ENCODE measurements at regions not wholly inside any gene's neighbourhood (a gene's known extent, or its start where the extent isn't known, plus 50 kb on each side); places are given as distances from the start of the nearest gene placed in this dataset.

- no peak overlapping the region for H3K27ac ChIP-seq
- TF ChIP-seq, protein P1, sequence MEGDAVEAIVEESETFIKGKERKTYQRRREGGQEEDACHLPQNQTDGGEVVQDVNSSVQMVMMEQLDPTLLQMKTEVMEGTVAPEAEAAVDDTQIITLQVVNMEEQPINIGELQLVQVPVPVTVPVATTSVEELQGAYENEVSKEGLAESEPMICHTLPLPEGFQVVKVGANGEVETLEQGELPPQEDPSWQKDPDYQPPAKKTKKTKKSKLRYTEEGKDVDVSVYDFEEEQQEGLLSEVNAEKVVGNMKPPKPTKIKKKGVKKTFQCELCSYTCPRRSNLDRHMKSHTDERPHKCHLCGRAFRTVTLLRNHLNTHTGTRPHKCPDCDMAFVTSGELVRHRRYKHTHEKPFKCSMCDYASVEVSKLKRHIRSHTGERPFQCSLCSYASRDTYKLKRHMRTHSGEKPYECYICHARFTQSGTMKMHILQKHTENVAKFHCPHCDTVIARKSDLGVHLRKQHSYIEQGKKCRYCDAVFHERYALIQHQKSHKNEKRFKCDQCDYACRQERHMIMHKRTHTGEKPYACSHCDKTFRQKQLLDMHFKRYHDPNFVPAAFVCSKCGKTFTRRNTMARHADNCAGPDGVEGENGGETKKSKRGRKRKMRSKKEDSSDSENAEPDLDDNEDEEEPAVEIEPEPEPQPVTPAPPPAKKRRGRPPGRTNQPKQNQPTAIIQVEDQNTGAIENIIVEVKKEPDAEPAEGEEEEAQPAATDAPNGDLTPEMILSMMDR (conservative IDR thresholded peaks at IDR 0.05), result no peak
These were observed 768.6 kb upstream of the GOLIM4 start for GRCh38 chr3:168864107-168865021.

- TF ChIP-seq, protein P1 (conservative IDR thresholded peaks at IDR 0.05), result no peak
- H3K27ac ChIP-seq, result no peak overlapping the region
These were observed 767.8 kb upstream of the GOLIM4 start for GRCh38 chr3:168863561-168863960.

DNA sequence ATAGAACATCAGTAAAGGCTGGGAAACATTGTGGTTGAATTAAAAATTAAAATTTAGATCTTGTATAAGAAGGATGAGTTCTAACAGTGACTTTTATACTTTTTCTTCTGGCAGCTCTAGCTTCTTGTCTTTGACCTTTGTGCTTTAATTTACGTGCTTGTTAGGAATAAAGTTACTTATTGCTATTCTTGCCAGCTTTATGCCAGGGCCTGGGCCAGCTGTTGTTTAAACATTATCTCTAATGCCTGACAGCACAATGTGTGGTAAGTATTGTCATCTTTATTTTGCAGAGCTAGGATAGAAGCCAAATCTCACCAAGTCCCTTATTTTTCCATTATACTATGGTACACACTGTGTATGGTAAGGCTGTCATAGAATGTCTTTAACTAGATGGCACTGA, 766.7 kb upstream of the GOLIM4 start:
- no peak overlapping the region for H3K27ac ChIP-seq
- TF ChIP-seq, protein P1 (conservative IDR thresholded peaks at IDR 0.05), result no peak

DNA sequence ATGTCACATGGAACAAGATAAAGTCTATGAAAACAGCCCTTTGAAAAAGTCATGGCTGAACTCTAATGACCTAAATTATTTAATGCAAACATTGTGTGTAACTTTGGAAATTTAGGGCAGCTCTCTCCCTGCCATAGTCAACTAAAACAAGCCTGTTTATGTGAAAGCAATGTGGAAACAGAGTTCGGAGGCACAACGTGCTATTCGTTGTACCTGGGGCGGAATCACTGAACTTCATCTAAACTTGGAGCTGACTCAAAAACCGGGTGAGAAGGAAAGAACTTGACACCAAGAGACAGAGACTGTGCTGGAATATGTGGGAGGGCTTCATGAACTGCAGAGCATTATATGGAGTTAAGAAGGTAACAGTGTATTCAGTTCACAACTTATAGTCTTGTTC, 764.9 kb upstream of the GOLIM4 start:
- H3K27ac ChIP-seq, result no peak overlapping the region
- TF ChIP-seq, protein P1 (conservative IDR thresholded peaks at IDR 0.05), result no peak

GRCh38 chr3:168860028-168860427, 764.3 kb upstream of the GOLIM4 start:
- H3K27ac ChIP-seq, result peak overlapping the region; percentile 32; the same call in 1 of the 2 replicates
- TF ChIP-seq, protein P1 (conservative IDR thresholded peaks at IDR 0.05), result no peak

- peak overlapping the region; percentile 32; the same call in 1 of the 2 replicates for H3K27ac ChIP-seq
- TF ChIP-seq, protein P1 (conservative IDR thresholded peaks at IDR 0.05), result no peak
These were observed 763.9 kb upstream of the GOLIM4 start for GRCh38 chr3:168859574-168859973.

DNA sequence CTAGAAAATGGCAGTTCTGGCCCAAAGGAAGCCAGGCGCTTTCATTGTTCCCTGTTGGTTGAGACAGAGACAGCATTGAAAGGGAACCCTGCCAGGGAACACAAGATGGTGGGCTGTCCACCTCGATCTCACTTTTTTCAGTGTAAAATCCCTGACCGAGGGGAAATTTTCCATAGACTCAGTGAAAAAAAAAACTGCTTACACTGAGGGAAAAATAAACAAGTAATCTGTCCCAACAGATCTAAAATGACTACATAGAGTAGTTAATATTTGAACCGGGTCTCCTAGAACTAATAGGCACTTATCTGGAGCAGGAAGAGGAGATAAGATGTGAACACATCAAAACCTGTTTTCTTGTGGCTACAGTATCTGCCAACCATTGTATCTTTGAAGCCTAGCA, 763.4 kb upstream of the GOLIM4 start:
- peak overlapping the region; percentile 32; the same call in 1 of the 2 replicates for H3K27ac ChIP-seq
- TF ChIP-seq, protein P1 (conservative IDR thresholded peaks at IDR 0.05), result no peak
